ENCODE measurements at regions not wholly inside any gene's neighbourhood (a gene's known extent, or its start where the extent isn't known, plus 50 kb on each side); places are given as distances from the start of the nearest gene placed in this dataset.

DNA sequence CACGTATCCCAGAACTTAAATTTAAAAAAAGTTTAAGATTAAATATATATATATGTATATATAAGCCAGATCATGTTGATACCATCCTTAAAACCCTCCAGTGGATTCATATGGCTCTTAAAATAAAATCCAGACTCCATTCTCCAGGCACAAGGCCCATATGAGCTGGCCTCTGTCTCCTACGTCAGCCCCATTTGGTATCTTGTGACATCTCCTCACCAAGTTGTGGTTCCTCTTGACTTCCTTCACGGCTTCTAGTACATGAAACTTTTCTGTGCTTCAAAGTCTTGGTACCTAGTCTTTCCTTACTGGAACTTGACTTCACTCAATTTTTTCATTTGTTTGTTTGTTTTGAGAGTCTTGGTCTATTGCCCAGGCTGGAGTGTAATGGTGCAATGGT lies 61.3 kb downstream of the PRLHR start:
- TF ChIP-seq, protein P1, sequence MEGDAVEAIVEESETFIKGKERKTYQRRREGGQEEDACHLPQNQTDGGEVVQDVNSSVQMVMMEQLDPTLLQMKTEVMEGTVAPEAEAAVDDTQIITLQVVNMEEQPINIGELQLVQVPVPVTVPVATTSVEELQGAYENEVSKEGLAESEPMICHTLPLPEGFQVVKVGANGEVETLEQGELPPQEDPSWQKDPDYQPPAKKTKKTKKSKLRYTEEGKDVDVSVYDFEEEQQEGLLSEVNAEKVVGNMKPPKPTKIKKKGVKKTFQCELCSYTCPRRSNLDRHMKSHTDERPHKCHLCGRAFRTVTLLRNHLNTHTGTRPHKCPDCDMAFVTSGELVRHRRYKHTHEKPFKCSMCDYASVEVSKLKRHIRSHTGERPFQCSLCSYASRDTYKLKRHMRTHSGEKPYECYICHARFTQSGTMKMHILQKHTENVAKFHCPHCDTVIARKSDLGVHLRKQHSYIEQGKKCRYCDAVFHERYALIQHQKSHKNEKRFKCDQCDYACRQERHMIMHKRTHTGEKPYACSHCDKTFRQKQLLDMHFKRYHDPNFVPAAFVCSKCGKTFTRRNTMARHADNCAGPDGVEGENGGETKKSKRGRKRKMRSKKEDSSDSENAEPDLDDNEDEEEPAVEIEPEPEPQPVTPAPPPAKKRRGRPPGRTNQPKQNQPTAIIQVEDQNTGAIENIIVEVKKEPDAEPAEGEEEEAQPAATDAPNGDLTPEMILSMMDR (conservative IDR thresholded peaks at IDR 0.05; ENCODE audit: low read length) = no peak
- TF ChIP-seq EZH2phosphoT487 (IDR thresholded peaks at IDR 0.05; ENCODE audit: borderline replicate concordance, low read depth, low read length) = no peak

All from OCI-LY7 (cell line).